GM13976 (cell line): ENCODE measurements at regions not wholly inside any gene's neighbourhood (a gene's known extent, or its start where the extent isn't known, plus 50 kb on each side); places are given as distances from the start of the nearest gene placed in this dataset.

Experiments
- DNase-seq: peaks from one replicate; pipeline ENCODE4 v3.0.0; 2012; ENCODE audit warnings: low spot score
- in situ Hi-C: fragments of 300-500 bp; cut with MboI; formaldehyde crosslinking; loops from one replicate; pipeline ENCODE4 v1.12.0; 2022; ENCODE audit warnings: low sequenced_read_pairs, mixed read lengths, inconsistent platforms; ENCODE audit not compliant: unreplicated experiment
- TF ChIP-seq, protein P1 (sequence below): IDR thresholded peaks from 2 replicates; pipeline ENCODE4 v1.5.1; 2012; ENCODE audit warnings: borderline replicate concordance, mild to moderate bottlenecking; ENCODE audit not compliant: insufficient read depth; ENCODE audit errors: extremely low read depth, missing control alignments, control extremely low read depth

DNA sequence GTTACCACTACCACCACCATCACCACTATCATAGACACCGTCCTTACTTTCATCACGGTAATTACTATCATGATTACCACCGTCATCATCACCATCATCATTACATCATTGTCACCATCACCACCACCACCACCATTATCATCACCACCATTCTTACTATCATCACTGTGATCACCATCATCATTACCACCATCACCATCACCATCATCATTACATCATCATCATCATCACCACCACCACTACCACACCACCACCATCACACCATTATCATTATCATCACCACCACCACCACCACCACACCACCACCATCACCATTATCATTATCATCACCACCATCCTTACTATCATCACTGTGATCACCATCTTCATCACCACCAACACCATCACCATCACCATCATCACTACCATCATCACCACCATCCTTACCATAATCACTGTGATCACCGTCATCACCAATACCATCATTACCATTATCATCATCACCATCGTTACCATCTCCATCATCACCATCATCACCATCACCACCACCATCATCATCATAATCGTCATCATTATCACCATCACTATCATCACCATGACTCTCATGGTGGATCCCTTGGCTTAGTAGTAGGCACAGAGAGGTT, 244.4 kb upstream of the C1orf174 start:
- in situ Hi-C loops: no loop called here
- TF ChIP-seq, protein P1, sequence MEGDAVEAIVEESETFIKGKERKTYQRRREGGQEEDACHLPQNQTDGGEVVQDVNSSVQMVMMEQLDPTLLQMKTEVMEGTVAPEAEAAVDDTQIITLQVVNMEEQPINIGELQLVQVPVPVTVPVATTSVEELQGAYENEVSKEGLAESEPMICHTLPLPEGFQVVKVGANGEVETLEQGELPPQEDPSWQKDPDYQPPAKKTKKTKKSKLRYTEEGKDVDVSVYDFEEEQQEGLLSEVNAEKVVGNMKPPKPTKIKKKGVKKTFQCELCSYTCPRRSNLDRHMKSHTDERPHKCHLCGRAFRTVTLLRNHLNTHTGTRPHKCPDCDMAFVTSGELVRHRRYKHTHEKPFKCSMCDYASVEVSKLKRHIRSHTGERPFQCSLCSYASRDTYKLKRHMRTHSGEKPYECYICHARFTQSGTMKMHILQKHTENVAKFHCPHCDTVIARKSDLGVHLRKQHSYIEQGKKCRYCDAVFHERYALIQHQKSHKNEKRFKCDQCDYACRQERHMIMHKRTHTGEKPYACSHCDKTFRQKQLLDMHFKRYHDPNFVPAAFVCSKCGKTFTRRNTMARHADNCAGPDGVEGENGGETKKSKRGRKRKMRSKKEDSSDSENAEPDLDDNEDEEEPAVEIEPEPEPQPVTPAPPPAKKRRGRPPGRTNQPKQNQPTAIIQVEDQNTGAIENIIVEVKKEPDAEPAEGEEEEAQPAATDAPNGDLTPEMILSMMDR: no peak

DNA sequence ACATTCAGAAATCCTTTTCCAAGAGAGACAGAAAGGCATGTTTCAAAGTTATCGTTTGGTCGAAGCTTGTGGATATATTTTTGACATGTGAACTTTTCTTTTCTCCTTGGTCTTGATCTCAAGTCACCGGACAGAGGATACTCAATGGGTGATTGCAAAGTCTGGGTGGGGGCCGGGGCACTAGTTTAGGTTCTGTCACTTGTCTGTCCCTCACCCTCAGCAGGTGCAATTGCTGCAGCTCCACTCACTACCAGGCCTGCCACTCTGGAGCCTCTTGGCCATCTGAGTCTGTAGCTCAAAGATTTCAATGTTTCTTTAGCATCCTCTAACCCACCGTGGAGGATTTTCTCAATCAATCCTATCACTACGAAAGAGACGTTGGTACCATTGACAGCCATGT, 246.0 kb upstream of the C1orf174 start:
- in situ Hi-C loops: no loop called here
- TF ChIP-seq, protein P1: no peak
- no peak for DNase-seq

More for the DNA sequence above, 244.4 kb upstream of the C1orf174 start:
- no peak for DNase-seq

DNA sequence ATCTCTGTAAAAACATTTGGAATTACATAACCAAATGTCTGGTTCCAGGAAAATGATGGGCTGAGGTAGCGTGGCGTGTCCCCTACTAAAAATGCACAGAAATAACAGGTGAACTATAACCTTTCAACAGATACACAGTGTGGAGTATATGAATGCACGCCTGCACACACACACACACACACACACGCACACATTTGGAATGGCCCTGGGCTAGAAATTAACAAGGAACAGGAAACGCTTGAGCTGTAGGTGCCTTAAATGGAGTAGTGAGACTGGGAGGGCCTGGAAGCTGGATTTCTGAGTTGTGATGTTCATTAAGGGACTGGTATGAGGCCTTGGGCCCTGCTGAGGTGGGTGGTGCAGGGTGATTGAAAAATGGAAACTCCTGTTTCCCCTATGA, 246.5 kb upstream of the C1orf174 start:
- in situ Hi-C loops: no loop called here
- TF ChIP-seq, protein P1: no peak
- DNase-seq: no peak

DNA sequence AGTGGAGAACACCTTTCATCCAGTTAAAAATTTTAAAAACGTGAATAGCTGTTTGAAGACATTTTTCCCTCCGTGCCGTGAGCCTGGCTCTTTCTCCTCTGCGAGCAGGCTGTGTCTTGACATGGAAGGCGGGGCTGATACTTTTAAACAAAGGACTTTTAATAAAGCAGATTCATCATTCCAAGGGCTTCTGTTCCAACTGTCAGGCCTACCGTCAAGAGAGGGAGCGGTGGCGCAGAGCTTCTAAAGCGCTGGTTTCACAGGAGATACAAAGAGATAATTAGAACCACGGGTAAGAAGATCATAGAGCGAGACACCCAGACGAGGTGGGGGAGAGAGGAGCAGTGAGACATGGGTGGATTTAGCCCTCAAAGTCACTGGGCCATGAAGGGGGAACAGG, 247.4 kb upstream of the C1orf174 start:
- TF ChIP-seq, protein P1: no peak
- no peak for DNase-seq
- in situ Hi-C loops: no loop called here

DNA sequence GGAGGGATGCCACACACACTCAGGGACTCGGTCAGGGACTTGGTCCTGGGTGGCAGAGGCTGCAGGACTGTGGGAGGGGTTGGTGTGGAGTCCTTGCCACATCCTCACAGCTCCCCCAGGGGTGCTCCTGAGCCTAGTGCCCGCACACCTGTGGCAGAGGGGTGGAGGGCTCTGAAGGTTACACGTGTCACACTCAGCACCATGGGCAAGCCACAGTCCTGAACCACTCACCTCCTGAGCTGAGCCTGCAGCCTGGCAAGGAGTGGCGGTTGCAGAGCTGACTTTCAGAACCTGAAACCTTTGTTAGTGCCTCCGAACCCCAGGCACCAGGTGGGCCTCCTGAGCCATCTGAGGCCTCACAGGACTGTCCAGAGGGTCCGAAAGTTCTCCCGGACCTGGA, 249.2 kb upstream of the C1orf174 start:
- no peak for DNase-seq
- TF ChIP-seq, protein P1: no peak
- in situ Hi-C loops: no loop called here

DNA sequence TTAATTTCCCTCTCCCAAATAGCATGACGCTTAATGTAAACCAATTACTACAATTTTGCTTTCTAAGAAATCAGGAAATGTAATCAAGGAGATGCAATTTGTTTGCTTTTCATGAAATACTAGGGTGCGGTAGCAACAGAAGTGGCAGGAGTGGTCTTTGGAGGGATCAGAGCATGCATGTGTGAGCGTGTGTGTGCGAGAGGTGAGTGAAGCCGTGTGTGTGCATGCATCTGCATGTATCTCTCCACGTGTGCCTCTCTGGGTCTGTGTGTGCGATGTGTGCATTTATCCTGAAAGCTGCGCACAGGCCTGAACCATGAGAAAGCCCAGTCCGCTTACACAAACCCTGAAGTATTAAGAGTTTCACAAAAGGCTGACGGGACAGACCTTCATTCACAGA, 249.8 kb upstream of the C1orf174 start:
- TF ChIP-seq, protein P1: no peak
- DNase-seq: no peak
- in situ Hi-C loops: no loop called here

DNA sequence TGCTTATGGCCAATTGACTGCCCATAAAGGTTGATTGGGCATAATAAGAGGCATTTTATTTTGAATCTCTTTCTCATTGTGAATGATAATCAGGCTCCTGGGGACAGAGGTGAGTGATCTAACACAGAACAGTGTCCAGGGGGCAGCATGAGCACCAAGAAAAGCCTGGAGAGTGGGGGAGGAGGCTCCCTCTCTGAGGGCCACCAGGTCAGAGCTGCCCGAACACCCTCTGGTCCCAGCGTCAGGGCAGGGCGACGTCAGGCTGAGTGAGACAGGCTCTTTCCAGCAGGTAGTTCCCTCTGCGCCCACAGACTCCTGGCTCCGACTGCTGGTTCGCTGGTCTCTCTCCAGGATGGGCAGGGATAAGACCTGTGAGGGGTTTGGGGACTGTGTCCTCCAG, 250.2 kb upstream of the C1orf174 start:
- in situ Hi-C loops: no loop called here
- TF ChIP-seq, protein P1: no peak

More for the DNA sequence above, 250.2 kb upstream of the C1orf174 start:
- DNase-seq: no peak
